Bronchial epithelial cell (primary cell): ENCODE measurements at regions not wholly inside any gene's neighbourhood (a gene's known extent, or its start where the extent isn't known, plus 50 kb on each side); places are given as distances from the start of the nearest gene placed in this dataset.
"Not testable (repeated sequence)": the region's sequence is repeated elsewhere in the genome, so short reads cannot be mapped to it uniquely, and the experiment has no call there.

Source experiments
- DNase-seq: peaks from one replicate; pipeline ENCODE4 v3.0.0-alpha.2; 2010; ENCODE audit warnings: low read depth
- FAIRE-seq: peaks from 2 replicates; lab custom pipeline; 2011; peaks lifted over from hg19 to GRCh38; lab: Jason Lieb, UNC
- H3K27me3 ChIP-seq: 2 replicates; pipeline ENCODE4 v1.5.1; 2011; ENCODE audit warnings: low read length; ENCODE audit not compliant: control insufficient read depth, insufficient read depth
- H3K36me3 ChIP-seq: 2 replicates; pipeline ENCODE4 v1.5.1; 2011; ENCODE audit warnings: low read length; ENCODE audit not compliant: control insufficient read depth, insufficient read depth
- H3K4me3 ChIP-seq: 2 replicates; pipeline ENCODE4 v1.5.1; 2011; ENCODE audit warnings: mild to moderate bottlenecking, low read depth, low read length, control low read depth
- TF ChIP-seq, protein P1 (sequence below): IDR thresholded peaks from 2 replicates; pipeline ENCODE4 v1.5.1; 2011; ENCODE audit warnings: mild to moderate bottlenecking, moderate library complexity, low read length, control low read depth, inconsistent platforms; ENCODE audit not compliant: insufficient read depth, severe bottlenecking

DNA sequence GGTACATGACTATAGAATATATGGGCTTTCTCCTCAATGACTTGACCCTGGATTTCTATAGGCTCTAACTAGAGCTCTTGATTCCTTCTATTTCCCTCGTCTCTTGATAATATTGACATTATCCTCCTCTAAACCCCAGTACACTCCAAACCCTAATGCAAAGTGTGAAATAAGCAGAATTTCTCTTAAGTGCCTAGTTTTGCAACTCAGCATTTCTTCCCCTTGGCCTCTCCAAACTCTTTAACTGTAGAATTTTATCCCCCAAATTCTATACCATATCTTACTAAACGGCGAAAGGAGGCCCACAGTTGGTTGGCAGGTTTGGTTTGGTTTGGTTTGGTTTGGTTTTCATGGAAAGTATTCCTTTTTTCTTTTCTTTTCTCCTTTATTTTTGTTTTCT lies 498.7 kb downstream of the CCER1 start:
- no peak overlapping the region for H3K4me3 ChIP-seq
- no peaks in the 10 kb centered on the region for H3K36me3 ChIP-seq
- FAIRE-seq, result no peak
- DNase-seq, result no peak
- H3K27me3 ChIP-seq, result no peaks in the 10 kb centered on the region
- TF ChIP-seq, protein P1, sequence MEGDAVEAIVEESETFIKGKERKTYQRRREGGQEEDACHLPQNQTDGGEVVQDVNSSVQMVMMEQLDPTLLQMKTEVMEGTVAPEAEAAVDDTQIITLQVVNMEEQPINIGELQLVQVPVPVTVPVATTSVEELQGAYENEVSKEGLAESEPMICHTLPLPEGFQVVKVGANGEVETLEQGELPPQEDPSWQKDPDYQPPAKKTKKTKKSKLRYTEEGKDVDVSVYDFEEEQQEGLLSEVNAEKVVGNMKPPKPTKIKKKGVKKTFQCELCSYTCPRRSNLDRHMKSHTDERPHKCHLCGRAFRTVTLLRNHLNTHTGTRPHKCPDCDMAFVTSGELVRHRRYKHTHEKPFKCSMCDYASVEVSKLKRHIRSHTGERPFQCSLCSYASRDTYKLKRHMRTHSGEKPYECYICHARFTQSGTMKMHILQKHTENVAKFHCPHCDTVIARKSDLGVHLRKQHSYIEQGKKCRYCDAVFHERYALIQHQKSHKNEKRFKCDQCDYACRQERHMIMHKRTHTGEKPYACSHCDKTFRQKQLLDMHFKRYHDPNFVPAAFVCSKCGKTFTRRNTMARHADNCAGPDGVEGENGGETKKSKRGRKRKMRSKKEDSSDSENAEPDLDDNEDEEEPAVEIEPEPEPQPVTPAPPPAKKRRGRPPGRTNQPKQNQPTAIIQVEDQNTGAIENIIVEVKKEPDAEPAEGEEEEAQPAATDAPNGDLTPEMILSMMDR, result no peak

DNA sequence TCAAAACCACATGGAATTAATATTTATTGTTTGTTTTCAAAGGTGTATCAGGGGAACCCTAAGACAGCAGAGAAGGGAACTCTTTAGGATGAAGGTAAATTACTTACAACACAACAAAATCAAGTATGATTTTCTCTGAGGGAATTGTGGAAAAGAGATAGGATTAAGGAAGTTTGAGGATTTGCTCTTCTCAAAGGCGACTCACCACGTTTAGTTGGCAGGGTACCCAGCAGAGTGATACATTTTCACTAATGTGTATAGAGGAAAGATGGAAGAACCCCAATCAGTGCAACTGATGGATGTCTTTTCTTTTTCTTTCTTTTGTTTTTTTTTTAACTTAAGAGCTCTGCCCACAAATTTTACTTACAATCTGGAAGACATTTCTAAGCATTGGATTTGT lies 499.2 kb downstream of the CCER1 start:
- no peak for FAIRE-seq
- TF ChIP-seq, protein P1, result no peak

DNA sequence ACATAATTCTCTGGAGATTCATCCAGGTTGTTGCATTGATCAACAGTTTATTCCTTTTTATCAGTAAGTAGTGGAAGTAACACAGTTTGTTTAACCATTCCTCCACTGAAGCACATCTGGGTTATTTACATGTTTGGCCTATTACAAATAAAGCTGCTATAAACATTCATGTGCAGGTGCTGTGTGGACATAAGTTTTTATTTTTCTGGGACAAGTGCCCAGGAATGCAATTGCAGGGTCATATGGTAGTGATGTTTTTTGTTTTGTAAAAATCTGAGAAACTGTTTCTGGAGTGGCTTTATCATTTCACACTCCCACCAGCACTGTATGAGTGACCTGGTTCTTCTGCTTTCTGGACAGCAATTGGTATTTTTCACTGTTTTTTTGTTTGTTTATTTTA lies 505.4 kb downstream of the CCER1 start:
- Histone ChIP-seq H3K4me3 (no peak overlapping the region), H3K27me3 (no peaks in the 10 kb centered on the region), H3K36me3 (no peaks in the 10 kb centered on the region)
- no peak for DNase-seq
- no peak for FAIRE-seq
- TF ChIP-seq, protein P1, result no peak

More for the DNA sequence above, 499.2 kb downstream of the CCER1 start:
- Histone ChIP-seq H3K27me3 (no peaks in the 10 kb centered on the region), H3K36me3 (no peaks in the 10 kb centered on the region), H3K4me3 (no peak overlapping the region)
- peak; percentile 4 for DNase-seq

DNA sequence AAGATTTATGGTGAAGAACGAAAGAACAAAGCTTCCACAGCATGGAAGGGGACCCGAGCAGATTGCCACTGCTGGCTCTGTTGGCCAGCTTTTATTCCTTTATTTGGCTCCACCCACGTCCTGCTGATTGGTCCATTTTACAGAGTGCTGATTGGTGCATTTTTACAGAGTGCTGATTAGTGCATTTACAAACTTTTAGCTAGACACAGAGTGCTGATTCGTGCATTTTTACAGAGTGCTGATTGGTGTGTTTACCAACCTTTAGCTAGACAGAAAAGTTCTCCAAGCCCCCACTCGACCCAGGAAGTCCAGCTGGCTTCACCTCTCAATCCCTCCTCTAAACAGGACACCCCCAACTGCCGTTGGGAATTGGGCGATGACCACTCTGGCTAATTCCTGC lies 511.5 kb downstream of the CCER1 start:
- not testable (repeated sequence) for H3K36me3 ChIP-seq, H3K27me3 ChIP-seq, DNase-seq, FAIRE-seq, H3K4me3 ChIP-seq

DNA sequence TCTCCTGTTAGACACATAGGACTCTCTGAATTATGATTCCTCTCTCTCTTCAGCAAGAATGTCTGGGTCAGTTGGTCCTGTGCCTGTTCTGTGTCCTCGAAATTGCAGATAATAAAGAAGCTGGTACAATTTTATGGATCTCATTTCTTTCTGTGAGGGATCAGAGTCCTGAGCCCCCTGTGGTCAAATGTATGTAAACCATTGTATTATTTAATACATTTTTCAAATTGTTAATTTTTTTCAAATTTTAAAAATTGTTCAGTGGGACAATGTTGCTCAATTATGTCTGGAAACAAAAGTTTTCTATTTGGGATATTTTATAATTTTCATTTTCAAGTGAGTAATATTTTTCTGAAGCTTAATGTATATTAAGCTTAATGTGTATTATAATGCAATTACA lies 513.5 kb downstream of the CCER1 start:
- DNase-seq (no peak), FAIRE-seq (no peak)
- TF ChIP-seq, protein P1, result no peak
- H3K36me3 ChIP-seq, result no peaks in the 10 kb centered on the region
- no peaks in the 10 kb centered on the region for H3K27me3 ChIP-seq
- H3K4me3 ChIP-seq, result no peak overlapping the region

DNA sequence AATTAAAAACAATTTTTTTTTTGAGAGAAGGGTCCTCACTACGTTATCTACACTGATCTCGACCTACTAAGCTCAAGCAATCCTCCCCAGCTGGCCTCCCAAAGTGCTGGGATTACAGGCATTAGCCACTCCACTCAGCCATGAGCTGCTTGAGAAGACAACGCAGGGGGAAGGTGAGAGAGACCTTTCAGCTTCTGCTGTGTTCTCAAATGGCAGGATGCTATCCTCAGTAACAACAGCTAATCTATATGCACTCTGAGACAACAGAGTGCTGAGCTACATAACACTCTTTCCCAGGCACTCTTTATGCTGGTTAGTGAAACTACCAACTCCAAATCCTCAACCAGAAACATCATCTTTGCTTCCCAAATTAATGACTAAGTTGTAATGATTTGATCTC lies 526.1 kb downstream of the CCER1 start:
- no peaks in the 10 kb centered on the region for H3K27me3 ChIP-seq
- no peak for DNase-seq
- no peak overlapping the region for H3K4me3 ChIP-seq
- TF ChIP-seq, protein P1, result no peak
- no peaks in the 10 kb centered on the region for H3K36me3 ChIP-seq
- FAIRE-seq, result peak; percentile 60
